CD4-positive, alpha-beta T cell treated with Interleukin-4 for 1 hour (primary cell): ENCODE measurements at regions not wholly inside any gene's neighbourhood (a gene's known extent, or its start where the extent isn't known, plus 50 kb on each side); places are given as distances from the start of the nearest gene placed in this dataset.

Source experiments
- DNase-seq, 2 donors: peaks; one replicate each; pipeline ENCODE4 v3.0.0-alpha.2; 2020 to 2022

- DNase-seq, result no peak
Measured at GRCh38 chr20:11267762-11268335, 594.0 kb upstream of the JAG1 start.

GRCh38 chr20:11270566-11270965, 596.8 kb upstream of the JAG1 start:
- no peak for DNase-seq

GRCh38 chr20:11271319-11271718, 597.5 kb upstream of the JAG1 start:
- DNase-seq, result no peak

GRCh38 chr20:11271920-11272594, 598.3 kb upstream of the JAG1 start:
- no peak for DNase-seq

GRCh38 chr20:11274141-11274594, 600.4 kb upstream of the JAG1 start:
- no peak for DNase-seq

GRCh38 chr20:11275740-11276139, 601.9 kb upstream of the JAG1 start:
- no peak for DNase-seq

- no peak for DNase-seq
Measured at GRCh38 chr20:11277170-11277569, 603.4 kb upstream of the JAG1 start.

GRCh38 chr20:11277858-11278257, 604.1 kb upstream of the JAG1 start:
- DNase-seq, result no peak

GRCh38 chr20:11278461-11278860, 604.7 kb upstream of the JAG1 start:
- no peak for DNase-seq

- DNase-seq, result no peak
Measured at GRCh38 chr20:11281240-11281639, 607.4 kb upstream of the JAG1 start.

- DNase-seq, result no peak
Measured at GRCh38 chr20:11281768-11282167, 608.0 kb upstream of the JAG1 start.

- no peak for DNase-seq
Measured at GRCh38 chr20:11287126-11287525, 613.3 kb upstream of the JAG1 start.

- no peak for DNase-seq
Measured at GRCh38 chr20:11296221-11296620, 621.5 kb upstream of the BTBD3 start.

- DNase-seq, result no peak
Measured at GRCh38 chr20:11296951-11297350, 620.7 kb upstream of the BTBD3 start.

- DNase-seq, result no peak
Measured at GRCh38 chr20:11301699-11302098, 616.0 kb upstream of the BTBD3 start.

- no peak for DNase-seq
Measured at GRCh38 chr20:11302436-11302835, 615.3 kb upstream of the BTBD3 start.

- DNase-seq, result no peak
Measured at GRCh38 chr20:11304795-11305194, 612.9 kb upstream of the BTBD3 start.

GRCh38 chr20:11305406-11305805, 612.3 kb upstream of the BTBD3 start:
- DNase-seq, result no peak

- DNase-seq, result no peak
Measured at GRCh38 chr20:11311659-11312224, 606.0 kb upstream of the BTBD3 start.

GRCh38 chr20:11315525-11315924, 602.2 kb upstream of the BTBD3 start:
- no peak for DNase-seq

GRCh38 chr20:11316244-11316643, 601.4 kb upstream of the BTBD3 start:
- no peak for DNase-seq

- no peak for DNase-seq
Measured at GRCh38 chr20:11320033-11320432, 597.7 kb upstream of the BTBD3 start.

GRCh38 chr20:11323816-11324215, 593.9 kb upstream of the BTBD3 start:
- DNase-seq, result no peak

GRCh38 chr20:11324990-11325389, 592.7 kb upstream of the BTBD3 start:
- DNase-seq, result no peak

- DNase-seq, result no peak
Measured at GRCh38 chr20:11328839-11329238, 588.9 kb upstream of the BTBD3 start.
